SK-N-SH (cell line): ENCODE measurements at regions not wholly inside any gene's neighbourhood (a gene's known extent, or its start where the extent isn't known, plus 50 kb on each side); places are given as distances from the start of the nearest gene placed in this dataset.

Experiments
- CTCF ChIA-PET: fragments of 300-600, 350-600 bp; formaldehyde crosslinking; extraction: SDS; loops from one replicate; lab custom pipeline; 2021; lab: Yijun Ruan, JAX
- POLR2A ChIA-PET: fragments of 350-600 bp; sonication (Branson Sonifier 250); formaldehyde crosslinking; extraction: SDS; loops from one replicate; lab custom pipeline; 2020; ENCODE audit warnings: antibody characterized with exemption, inconsistent platforms; lab: Yijun Ruan, JAX
- DNase-seq: peaks from one replicate; pipeline ENCODE4 v3.0.0; 2012
- H2AFZ ChIP-seq: fragments of 200-600 bp; sonication (generic); 2 replicates; pipeline ENCODE4 v1.8.1; 2016; ENCODE audit warnings: antibody characterized with exemption, mild to moderate bottlenecking, low read depth
- H3F3A ChIP-seq: fragments of 200-600 bp; sonication (generic); replicated peaks from 2 replicates; pipeline ENCODE3; 2016; ENCODE audit warnings: antibody characterized with exemption, mild to moderate bottlenecking; ENCODE audit not compliant: insufficient read depth
- H3K27ac ChIP-seq, 2 experiments: fragments of 200-500 bp in 1 of 2; fragments of 200-600 bp in 1 of 2; sonication (Bioruptor generic) in 1 of 2; sonication (generic), shearing (Covaris generic) in 1 of 2; 2 replicates each; pipeline versions ENCODE4 v1.5.1 to v1.6.1; 2014 to 2016; ENCODE audit warnings: low read depth in 2 of 2, inconsistent platforms in 1 of 2, low read length in 1 of 2, mild to moderate bottlenecking in 1 of 2, mixed read lengths in 1 of 2
- H3K27me3 ChIP-seq: fragments of 200-600 bp; sonication (generic), shearing (Covaris generic); 2 replicates; pipeline ENCODE4 v1.6.1; 2016; ENCODE audit warnings: mixed run types; ENCODE audit not compliant: insufficient read depth
- H3K36me3 ChIP-seq, 2 experiments: fragments of 200-500 bp in 1 of 2; fragments of 200-600 bp in 1 of 2; sonication (Bioruptor generic) in 1 of 2; sonication (generic) in 1 of 2; replicated peaks in 1 of 2; 2 replicates each; pipeline versions ENCODE3 to v1.5.1; 2014 to 2016; ENCODE audit warnings: low read length in 1 of 2, mild to moderate bottlenecking in 1 of 2; ENCODE audit not compliant: insufficient read depth in 2 of 2, control insufficient read depth in 1 of 2
- H3K4me1 ChIP-seq, 2 experiments: fragments of 200-500 bp in 1 of 2; fragments of 200-600 bp in 1 of 2; sonication (Bioruptor generic) in 1 of 2; sonication (generic), shearing (Covaris generic) in 1 of 2; 2 replicates each; pipeline versions ENCODE4 v1.5.1 to v1.6.1; 2014 to 2016; ENCODE audit warnings: low read depth in 1 of 2, low read length in 1 of 2, mixed run types in 1 of 2; ENCODE audit not compliant: insufficient read depth in 2 of 2, control insufficient read depth in 1 of 2
- H3K4me2 ChIP-seq: fragments of 200-600 bp; sonication (generic), shearing (Covaris generic); 2 replicates; pipeline ENCODE4 v1.6.1; 2017; ENCODE audit warnings: mixed run types
- H3K4me3 ChIP-seq, 2 experiments: fragments of 200-500 bp in 1 of 2; fragments of 200-600 bp in 1 of 2; sonication (Bioruptor generic) in 1 of 2; sonication (generic), shearing (Covaris generic) in 1 of 2; 2 replicates each; pipeline versions ENCODE4 v1.5.1 to v1.8.1; 2014 to 2016; ENCODE audit warnings: low read depth in 2 of 2, inconsistent platforms in 1 of 2, low read length in 1 of 2, mild to moderate bottlenecking in 1 of 2, mixed read lengths in 1 of 2, moderate library complexity in 1 of 2
- H3K79me2 ChIP-seq: fragments of 200-600 bp; sonication (generic); 2 replicates; pipeline ENCODE4 v1.8.1; 2017; ENCODE audit warnings: mild to moderate bottlenecking; ENCODE audit not compliant: insufficient read depth
- H3K9ac ChIP-seq: fragments of 200-600 bp; sonication (generic); 2 replicates; pipeline ENCODE4 v1.6.1; 2017; ENCODE audit warnings: mixed run types
- H3K9me2 ChIP-seq: fragments of 200-600 bp; sonication (generic); 2 replicates; pipeline ENCODE4 v1.6.1; 2017; ENCODE audit warnings: mixed run types
- H3K9me3 ChIP-seq: fragments of 200-600 bp; sonication (generic); 2 replicates; pipeline ENCODE4 v1.6.1; 2017; ENCODE audit warnings: mixed run types, mild to moderate bottlenecking, moderate library complexity
- H4K20me1 ChIP-seq: fragments of 200-600 bp; sonication (generic); 2 replicates; pipeline ENCODE4 v1.6.1; 2017; ENCODE audit warnings: mild to moderate bottlenecking, mixed run types; ENCODE audit not compliant: insufficient read depth
- CHD2 ChIP-seq: fragments of 150-350 bp; IDR thresholded peaks from 2 replicates; pipeline ENCODE4 v1.6.1; 2018; ENCODE audit warnings: low read length; ENCODE audit not compliant: partially characterized antibody
- FOXM1 ChIP-seq: IDR thresholded peaks from 2 replicates; pipeline ENCODE4 v1.4.0; 2012; ENCODE audit warnings: low read depth, mild to moderate bottlenecking
- GATA2 ChIP-seq: sonication (generic); formaldehyde crosslinking; IDR thresholded peaks from 2 replicates; pipeline ENCODE4 v1.5.0; 2020; ENCODE audit warnings: mild to moderate bottlenecking, missing genetic modification reagents
- MEF2A ChIP-seq: IDR thresholded peaks from 2 replicates; pipeline ENCODE4 v1.4.0; 2012; ENCODE audit warnings: low read depth, borderline replicate concordance
- MXI1 ChIP-seq: IDR thresholded peaks from 2 replicates; pipeline ENCODE4 v1.6.1; 2012; ENCODE audit warnings: mild to moderate bottlenecking, low read depth, low read length, improper control_type of control experiment
- NFIC ChIP-seq: IDR thresholded peaks from 2 replicates; pipeline ENCODE4 v1.4.0; 2012; ENCODE audit warnings: borderline replicate concordance
- NRF1 ChIP-seq: IDR thresholded peaks from 2 replicates; pipeline ENCODE4 v1.6.1; 2012; ENCODE audit warnings: low read depth, mild to moderate bottlenecking, low read length
- POLR2AphosphoS5 ChIP-seq: IDR thresholded peaks from 2 replicates; pipeline ENCODE4 v1.6.1; 2012; ENCODE audit warnings: low read depth, low read length
- RAD21 ChIP-seq: IDR thresholded peaks from 2 replicates; pipeline ENCODE4 v1.6.1; 2012; ENCODE audit warnings: mild to moderate bottlenecking, low read length
- RXRA ChIP-seq: IDR thresholded peaks from 2 replicates; pipeline ENCODE4 v1.4.0; 2012; ENCODE audit warnings: low read depth, mild to moderate bottlenecking, borderline replicate concordance
- SIN3A ChIP-seq: IDR thresholded peaks from 2 replicates; pipeline ENCODE4 v1.6.1; 2012; ENCODE audit warnings: low read depth, mild to moderate bottlenecking, low read length, moderate library complexity, borderline replicate concordance
- SMC3 ChIP-seq: IDR thresholded peaks from 2 replicates; pipeline ENCODE4 v1.6.1; 2012; ENCODE audit warnings: low read depth, low read length, improper control_type of control experiment
- TAF1 ChIP-seq: IDR thresholded peaks from 2 replicates; pipeline ENCODE4 v1.6.1; 2012; ENCODE audit warnings: low read depth, mild to moderate bottlenecking, low read length, moderate library complexity, borderline replicate concordance
- TCF12 ChIP-seq: IDR thresholded peaks from 2 replicates; pipeline ENCODE4 v1.4.0; 2012
- TEAD4 ChIP-seq: IDR thresholded peaks from 2 replicates; pipeline ENCODE4 v1.4.0; 2012; ENCODE audit warnings: mild to moderate bottlenecking, borderline replicate concordance; ENCODE audit not compliant: insufficient read depth
- WGBS: methylation state at CpG from one replicate; pipeline ENCODE4 v1.1.6; 2017; ENCODE audit warnings: low lambda C conversion rate; 5-methylcytosine and 5-hydroxymethylcytosine counted together
- TF ChIP-seq, protein P1 (sequence below): fragments of 150-350 bp; IDR thresholded peaks from 2 replicates; pipeline ENCODE4 v1.6.1; 2017; ENCODE audit warnings: antibody characterized with exemption, low read length, low read depth, borderline replicate concordance
- TF ChIP-seq, protein P2 (sequence below): IDR thresholded peaks from 2 replicates; pipeline ENCODE4 v1.6.1; 2012; ENCODE audit warnings: mild to moderate bottlenecking, low read depth, low read length, moderate library complexity
- TF ChIP-seq, protein P3 (sequence below): fragments of 200-600 bp; sonication (generic); IDR thresholded peaks from 2 replicates; pipeline ENCODE4 v1.6.1; 2017; ENCODE audit warnings: antibody characterized with exemption, mild to moderate bottlenecking, moderate library complexity
- TF ChIP-seq, protein P4 (sequence below): IDR thresholded peaks from 2 replicates; pipeline ENCODE4 v1.4.0; 2012; ENCODE audit warnings: low read depth, borderline replicate concordance
- TF ChIP-seq, protein P5 (sequence below): IDR thresholded peaks from 2 replicates; pipeline ENCODE4; 2012

DNA sequence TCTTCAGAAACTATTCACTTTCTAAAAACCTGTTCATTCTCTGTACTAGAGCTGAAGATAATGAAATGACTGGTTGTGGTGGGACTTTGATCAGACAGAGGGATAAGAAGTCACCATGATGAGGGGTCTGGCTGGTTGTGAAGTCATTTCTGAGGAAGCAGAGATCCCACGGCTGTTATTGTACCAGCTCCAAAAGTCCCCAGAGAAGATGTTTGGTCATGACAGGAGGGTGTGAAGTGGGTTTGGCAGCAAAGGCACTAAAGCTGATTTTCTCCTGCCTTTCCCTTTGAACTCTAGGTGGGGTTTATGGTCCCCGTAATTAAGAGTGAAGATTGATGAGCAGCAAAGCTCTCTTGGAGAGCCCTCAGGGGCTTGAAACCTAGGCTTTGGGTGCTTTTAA lies 103.1 kb upstream of the CACHD1 start:
- Histone ChIP-seq H3K4me3 (no peak overlapping the region), H3K27ac (no peak overlapping the region), H3K4me2 (no peak overlapping the region), H4K20me1 (no peaks in the 10 kb centered on the region), H3K79me2 (no peaks in the 10 kb centered on the region), H3K36me3 (no peaks in the 10 kb centered on the region), H3K9me2 (no peaks in the 10 kb centered on the region), H3K4me1 (no peaks in the 10 kb centered on the region; a peak in 1 of 4 replicates)
- CTCF ChIA-PET: no interaction called here
- POLR2A ChIA-PET: no interaction called here
- no peak for DNase-seq
- 69% methylated on average over 2 of the region's 2 CpGs for WGBS
- TF ChIP-seq RAD21 (no peak), MEF2A (no peak), NFIC (no peak), MXI1 (no peak), TEAD4 (no peak), NRF1 (no peak), SMC3 (no peak), FOXM1 (no peak), POLR2AphosphoS5 (no peak)
- TF ChIP-seq, protein P1, sequence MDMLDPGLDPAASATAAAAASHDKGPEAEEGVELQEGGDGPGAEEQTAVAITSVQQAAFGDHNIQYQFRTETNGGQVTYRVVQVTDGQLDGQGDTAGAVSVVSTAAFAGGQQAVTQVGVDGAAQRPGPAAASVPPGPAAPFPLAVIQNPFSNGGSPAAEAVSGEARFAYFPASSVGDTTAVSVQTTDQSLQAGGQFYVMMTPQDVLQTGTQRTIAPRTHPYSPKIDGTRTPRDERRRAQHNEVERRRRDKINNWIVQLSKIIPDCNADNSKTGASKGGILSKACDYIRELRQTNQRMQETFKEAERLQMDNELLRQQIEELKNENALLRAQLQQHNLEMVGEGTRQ: no peak
- TF ChIP-seq, all 33 proteins: peak for 0
- H3F3A ChIP-seq: no peaks in the 10 kb centered on the region
- no peak overlapping the region for H3K9ac ChIP-seq
- H3K27me3 ChIP-seq: no peaks in the 10 kb centered on the region; the same call in 1 of the 2 replicates
- no peaks in the 10 kb centered on the region for H3K9me3 ChIP-seq
- no peak overlapping the region for H2AFZ ChIP-seq

DNA sequence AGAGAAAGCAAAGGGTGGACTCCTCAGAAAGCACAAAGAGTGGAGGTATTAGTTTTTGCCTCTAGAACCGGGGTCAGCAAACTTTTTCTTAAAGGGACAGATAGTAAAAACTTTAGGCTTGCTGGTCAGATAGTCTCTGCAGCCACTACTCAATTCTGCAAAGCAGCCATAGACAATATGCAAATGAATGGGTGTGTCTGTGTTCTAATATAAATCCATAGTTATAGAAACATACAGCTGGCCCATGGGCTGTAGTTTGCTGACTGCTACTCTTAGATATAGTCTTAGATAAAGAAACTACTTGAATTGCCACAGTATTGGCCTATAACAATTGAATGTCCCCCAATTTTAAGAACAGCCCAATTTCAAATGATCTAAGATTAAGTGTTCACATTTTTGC lies 101.6 kb upstream of the CACHD1 start:
- Histone ChIP-seq H3K36me3 (no peaks in the 10 kb centered on the region), H3K79me2 (no peaks in the 10 kb centered on the region), H3K9me3 (no peaks in the 10 kb centered on the region), H4K20me1 (no peaks in the 10 kb centered on the region), H3K4me3 (no peak overlapping the region), H3K27ac (no peak overlapping the region), H3K9me2 (no peaks in the 10 kb centered on the region), H3K4me2 (no peak overlapping the region), H3K4me1 (no peaks in the 10 kb centered on the region; a peak in 1 of 4 replicates), H3F3A (no peaks in the 10 kb centered on the region), H2AFZ (no peak overlapping the region), H3K9ac (no peak overlapping the region), H3K27me3 (no peaks in the 10 kb centered on the region; the same call in 1 of the 2 replicates)
- DNase-seq: no peak
- ChIA-PET CTCF (no interaction called here), POLR2A (no interaction called here)
- 20% methylated on average over 1 of the region's 1 CpG for WGBS
- TF ChIP-seq, protein P2, sequence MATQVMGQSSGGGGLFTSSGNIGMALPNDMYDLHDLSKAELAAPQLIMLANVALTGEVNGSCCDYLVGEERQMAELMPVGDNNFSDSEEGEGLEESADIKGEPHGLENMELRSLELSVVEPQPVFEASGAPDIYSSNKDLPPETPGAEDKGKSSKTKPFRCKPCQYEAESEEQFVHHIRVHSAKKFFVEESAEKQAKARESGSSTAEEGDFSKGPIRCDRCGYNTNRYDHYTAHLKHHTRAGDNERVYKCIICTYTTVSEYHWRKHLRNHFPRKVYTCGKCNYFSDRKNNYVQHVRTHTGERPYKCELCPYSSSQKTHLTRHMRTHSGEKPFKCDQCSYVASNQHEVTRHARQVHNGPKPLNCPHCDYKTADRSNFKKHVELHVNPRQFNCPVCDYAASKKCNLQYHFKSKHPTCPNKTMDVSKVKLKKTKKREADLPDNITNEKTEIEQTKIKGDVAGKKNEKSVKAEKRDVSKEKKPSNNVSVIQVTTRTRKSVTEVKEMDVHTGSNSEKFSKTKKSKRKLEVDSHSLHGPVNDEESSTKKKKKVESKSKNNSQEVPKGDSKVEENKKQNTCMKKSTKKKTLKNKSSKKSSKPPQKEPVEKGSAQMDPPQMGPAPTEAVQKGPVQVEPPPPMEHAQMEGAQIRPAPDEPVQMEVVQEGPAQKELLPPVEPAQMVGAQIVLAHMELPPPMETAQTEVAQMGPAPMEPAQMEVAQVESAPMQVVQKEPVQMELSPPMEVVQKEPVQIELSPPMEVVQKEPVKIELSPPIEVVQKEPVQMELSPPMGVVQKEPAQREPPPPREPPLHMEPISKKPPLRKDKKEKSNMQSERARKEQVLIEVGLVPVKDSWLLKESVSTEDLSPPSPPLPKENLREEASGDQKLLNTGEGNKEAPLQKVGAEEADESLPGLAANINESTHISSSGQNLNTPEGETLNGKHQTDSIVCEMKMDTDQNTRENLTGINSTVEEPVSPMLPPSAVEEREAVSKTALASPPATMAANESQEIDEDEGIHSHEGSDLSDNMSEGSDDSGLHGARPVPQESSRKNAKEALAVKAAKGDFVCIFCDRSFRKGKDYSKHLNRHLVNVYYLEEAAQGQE: no peak
- TF ChIP-seq, protein P3, sequence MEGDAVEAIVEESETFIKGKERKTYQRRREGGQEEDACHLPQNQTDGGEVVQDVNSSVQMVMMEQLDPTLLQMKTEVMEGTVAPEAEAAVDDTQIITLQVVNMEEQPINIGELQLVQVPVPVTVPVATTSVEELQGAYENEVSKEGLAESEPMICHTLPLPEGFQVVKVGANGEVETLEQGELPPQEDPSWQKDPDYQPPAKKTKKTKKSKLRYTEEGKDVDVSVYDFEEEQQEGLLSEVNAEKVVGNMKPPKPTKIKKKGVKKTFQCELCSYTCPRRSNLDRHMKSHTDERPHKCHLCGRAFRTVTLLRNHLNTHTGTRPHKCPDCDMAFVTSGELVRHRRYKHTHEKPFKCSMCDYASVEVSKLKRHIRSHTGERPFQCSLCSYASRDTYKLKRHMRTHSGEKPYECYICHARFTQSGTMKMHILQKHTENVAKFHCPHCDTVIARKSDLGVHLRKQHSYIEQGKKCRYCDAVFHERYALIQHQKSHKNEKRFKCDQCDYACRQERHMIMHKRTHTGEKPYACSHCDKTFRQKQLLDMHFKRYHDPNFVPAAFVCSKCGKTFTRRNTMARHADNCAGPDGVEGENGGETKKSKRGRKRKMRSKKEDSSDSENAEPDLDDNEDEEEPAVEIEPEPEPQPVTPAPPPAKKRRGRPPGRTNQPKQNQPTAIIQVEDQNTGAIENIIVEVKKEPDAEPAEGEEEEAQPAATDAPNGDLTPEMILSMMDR: no peak
- TF ChIP-seq CHD2 (no peak), TAF1 (no peak), MEF2A (no peak), TCF12 (no peak), RXRA (no peak), NFIC (no peak), FOXM1 (no peak), SIN3A (no peak), GATA2 (CRISPR knock-in tag) (no peak)
- TF ChIP-seq, protein P4, sequence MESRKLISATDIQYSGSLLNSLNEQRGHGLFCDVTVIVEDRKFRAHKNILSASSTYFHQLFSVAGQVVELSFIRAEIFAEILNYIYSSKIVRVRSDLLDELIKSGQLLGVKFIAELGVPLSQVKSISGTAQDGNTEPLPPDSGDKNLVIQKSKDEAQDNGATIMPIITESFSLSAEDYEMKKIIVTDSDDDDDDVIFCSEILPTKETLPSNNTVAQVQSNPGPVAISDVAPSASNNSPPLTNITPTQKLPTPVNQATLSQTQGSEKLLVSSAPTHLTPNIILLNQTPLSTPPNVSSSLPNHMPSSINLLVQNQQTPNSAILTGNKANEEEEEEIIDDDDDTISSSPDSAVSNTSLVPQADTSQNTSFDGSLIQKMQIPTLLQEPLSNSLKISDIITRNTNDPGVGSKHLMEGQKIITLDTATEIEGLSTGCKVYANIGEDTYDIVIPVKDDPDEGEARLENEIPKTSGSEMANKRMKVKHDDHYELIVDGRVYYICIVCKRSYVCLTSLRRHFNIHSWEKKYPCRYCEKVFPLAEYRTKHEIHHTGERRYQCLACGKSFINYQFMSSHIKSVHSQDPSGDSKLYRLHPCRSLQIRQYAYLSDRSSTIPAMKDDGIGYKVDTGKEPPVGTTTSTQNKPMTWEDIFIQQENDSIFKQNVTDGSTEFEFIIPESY: no peak
- TF ChIP-seq, protein P5, sequence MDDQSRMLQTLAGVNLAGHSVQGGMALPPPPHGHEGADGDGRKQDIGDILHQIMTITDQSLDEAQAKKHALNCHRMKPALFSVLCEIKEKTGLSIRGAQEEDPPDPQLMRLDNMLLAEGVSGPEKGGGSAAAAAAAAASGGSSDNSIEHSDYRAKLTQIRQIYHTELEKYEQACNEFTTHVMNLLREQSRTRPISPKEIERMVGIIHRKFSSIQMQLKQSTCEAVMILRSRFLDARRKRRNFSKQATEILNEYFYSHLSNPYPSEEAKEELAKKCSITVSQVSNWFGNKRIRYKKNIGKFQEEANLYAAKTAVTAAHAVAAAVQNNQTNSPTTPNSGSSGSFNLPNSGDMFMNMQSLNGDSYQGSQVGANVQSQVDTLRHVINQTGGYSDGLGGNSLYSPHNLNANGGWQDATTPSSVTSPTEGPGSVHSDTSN: no peak
